ENCODE measurements at regions not wholly inside any gene's neighbourhood (a gene's known extent, or its start where the extent isn't known, plus 50 kb on each side); places are given as distances from the start of the nearest gene placed in this dataset.

DNA sequence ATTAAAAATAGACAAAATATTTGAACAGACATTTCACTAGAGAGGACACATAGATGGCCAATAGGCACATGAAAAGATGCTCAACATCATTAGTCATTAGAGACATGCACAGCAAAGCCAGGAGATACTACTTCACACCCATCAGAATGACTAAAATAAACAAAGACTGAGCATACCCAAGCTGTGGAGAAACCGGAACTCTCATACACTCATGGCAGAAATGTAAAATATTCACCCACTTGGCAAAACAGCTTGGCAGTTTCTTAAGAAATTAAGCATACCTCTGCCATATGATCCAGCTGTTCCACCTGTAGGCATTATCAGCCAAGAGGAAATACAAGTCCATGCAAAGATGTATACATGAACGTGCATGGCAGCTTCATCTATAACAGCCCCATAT is 213.4 kb downstream of the TSHZ3 start:
- H3K36me3 ChIP-seq (replicated peaks in 1 of 2) = no peaks in the 10 kb centered on the region
- no peaks in the 10 kb centered on the region for H3K4me1 ChIP-seq (replicated peaks in 1 of 2)
- no peak for DNase-seq
- no peak for TF ChIP-seq POLR2A (IDR thresholded peaks at IDR 0.05)
- TF ChIP-seq, protein P1, sequence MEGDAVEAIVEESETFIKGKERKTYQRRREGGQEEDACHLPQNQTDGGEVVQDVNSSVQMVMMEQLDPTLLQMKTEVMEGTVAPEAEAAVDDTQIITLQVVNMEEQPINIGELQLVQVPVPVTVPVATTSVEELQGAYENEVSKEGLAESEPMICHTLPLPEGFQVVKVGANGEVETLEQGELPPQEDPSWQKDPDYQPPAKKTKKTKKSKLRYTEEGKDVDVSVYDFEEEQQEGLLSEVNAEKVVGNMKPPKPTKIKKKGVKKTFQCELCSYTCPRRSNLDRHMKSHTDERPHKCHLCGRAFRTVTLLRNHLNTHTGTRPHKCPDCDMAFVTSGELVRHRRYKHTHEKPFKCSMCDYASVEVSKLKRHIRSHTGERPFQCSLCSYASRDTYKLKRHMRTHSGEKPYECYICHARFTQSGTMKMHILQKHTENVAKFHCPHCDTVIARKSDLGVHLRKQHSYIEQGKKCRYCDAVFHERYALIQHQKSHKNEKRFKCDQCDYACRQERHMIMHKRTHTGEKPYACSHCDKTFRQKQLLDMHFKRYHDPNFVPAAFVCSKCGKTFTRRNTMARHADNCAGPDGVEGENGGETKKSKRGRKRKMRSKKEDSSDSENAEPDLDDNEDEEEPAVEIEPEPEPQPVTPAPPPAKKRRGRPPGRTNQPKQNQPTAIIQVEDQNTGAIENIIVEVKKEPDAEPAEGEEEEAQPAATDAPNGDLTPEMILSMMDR (IDR thresholded peaks at IDR 0.05) = no peak
- no peaks in the 10 kb centered on the region for H3K9me3 ChIP-seq (replicated peaks in 1 of 3)
- intact Hi-C loops (cut with DNase I) = no loop called here
- 60 to 81% (median 78%) methylated on average over 2 of the region's 2 CpGs for WGBS, 4 donors
- no peak overlapping the region for H3K4me3 ChIP-seq
- no peaks in the 10 kb centered on the region for H3K27me3 ChIP-seq
- H3K27ac ChIP-seq = no peak overlapping the region

DNA sequence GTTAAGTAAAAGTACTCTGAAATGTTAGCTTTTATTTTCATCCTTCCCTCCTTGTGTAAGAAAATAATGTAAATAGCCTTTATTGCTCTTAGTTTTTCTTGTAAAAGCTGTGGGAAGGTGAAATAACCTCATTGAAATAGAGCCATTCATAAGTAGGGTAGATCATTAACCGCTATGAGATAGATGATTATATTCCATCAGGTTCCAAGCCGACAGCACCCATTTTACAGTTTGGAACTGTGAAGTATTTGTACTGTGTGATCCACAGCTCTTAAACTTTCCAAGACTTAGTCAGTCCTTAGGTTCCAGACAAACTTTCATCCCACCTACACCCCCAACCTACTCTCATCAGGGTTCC is 216.5 kb downstream of the TSHZ3 start:
- Histone ChIP-seq H3K4me3 (no peak overlapping the region), H3K27ac (no peak overlapping the region), H3K27me3 (no peaks in the 10 kb centered on the region), H3K36me3 (replicated peaks in 1 of 2) (no peaks in the 10 kb centered on the region), H3K9me3 (replicated peaks in 1 of 3) (no peaks in the 10 kb centered on the region), H3K4me1 (replicated peaks in 1 of 2) (no peaks in the 10 kb centered on the region)
- TF ChIP-seq POLR2A (IDR thresholded peaks at IDR 0.05) = no peak
- TF ChIP-seq, protein P1 (IDR thresholded peaks at IDR 0.05) = no peak
- DNase-seq = no peak
- 87 to 97% (median 92%) methylated on average over 2 of the region's 2 CpGs for WGBS, 4 donors
- intact Hi-C loops (cut with DNase I) = no loop called here

- Histone ChIP-seq H3K4me1 (replicated peaks in 1 of 2) (no peaks in the 10 kb centered on the region), H3K27ac (no peak overlapping the region), H3K9me3 (replicated peaks in 1 of 3) (no peaks in the 10 kb centered on the region), H3K4me3 (no peak overlapping the region), H3K36me3 (replicated peaks in 1 of 2) (no peaks in the 10 kb centered on the region), H3K27me3 (no peaks in the 10 kb centered on the region)
- no peak for TF ChIP-seq POLR2A (IDR thresholded peaks at IDR 0.05)
- TF ChIP-seq, protein P1 (IDR thresholded peaks at IDR 0.05) = no peak
- WGBS, 4 donors = 90 to 98% (median 92%) methylated on average over 9 of the region's 9 CpGs
- intact Hi-C loops (cut with DNase I) = no loop called here
- no peak for DNase-seq
These were observed 220.9 kb downstream of the TSHZ3 start for GRCh38 chr19:31128291-31128690.

DNA sequence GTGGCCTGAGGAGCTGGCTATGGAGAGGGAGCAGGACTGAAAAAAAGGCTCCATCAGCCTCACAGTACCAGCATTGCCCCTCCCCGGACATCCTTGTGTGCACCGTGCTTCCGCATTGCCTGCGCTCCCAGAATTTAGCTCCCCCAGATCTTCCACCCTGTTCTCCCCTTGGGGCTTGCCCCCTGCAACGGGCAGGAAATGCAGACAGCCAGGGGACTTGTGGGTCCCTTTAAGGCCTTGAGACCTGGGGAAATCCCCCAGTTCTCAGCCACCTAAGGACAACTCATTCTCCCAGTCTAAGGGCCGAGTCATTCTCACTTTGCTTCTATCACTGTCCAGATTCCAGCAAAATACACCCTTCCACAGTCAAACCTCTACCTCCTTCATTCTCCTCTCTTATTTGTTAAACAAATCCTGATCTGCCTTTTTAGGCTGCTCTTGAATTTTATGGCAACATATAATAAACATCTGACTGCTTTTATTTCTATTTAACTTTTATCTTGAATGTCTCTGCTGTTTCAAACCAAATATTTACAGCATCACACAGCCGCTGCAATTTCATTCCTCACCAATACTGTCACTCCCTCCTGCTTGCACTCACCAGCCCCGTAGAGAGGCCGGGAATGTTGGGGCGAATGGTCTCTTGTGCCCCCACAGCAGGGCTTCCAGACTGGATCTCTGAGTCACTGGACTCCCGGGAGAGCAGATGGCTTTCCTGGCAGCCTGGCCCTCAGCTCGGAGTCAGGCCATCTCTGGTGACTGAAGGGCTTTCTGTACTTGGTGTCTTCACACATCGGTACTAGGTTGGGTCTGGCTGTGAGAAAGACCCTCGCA is 221.9 kb downstream of the TSHZ3 start:
- no peak for DNase-seq
- no peaks in the 10 kb centered on the region for H3K9me3 ChIP-seq (replicated peaks in 1 of 3)
- H3K36me3 ChIP-seq (replicated peaks in 1 of 2) = no peaks in the 10 kb centered on the region
- no peak for TF ChIP-seq POLR2A (IDR thresholded peaks at IDR 0.05)
- TF ChIP-seq, protein P1 (IDR thresholded peaks at IDR 0.05) = no peak
- H3K4me1 ChIP-seq (replicated peaks in 1 of 2) = no peaks in the 10 kb centered on the region
- 67 to 80% (median 79%) methylated on average over 14 of the region's 14 CpGs for WGBS, 4 donors
- intact Hi-C loops (cut with DNase I) = no loop called here
- H3K27me3 ChIP-seq = no peaks in the 10 kb centered on the region
- H3K27ac ChIP-seq = no peak overlapping the region
- no peak overlapping the region for H3K4me3 ChIP-seq

Measured in adrenal gland (tissue), 9 donors.